NCI-H748 (cell line): ENCODE measurements at regions not wholly inside any gene's neighbourhood (a gene's known extent, or its start where the extent isn't known, plus 50 kb on each side); places are given as distances from the start of the nearest gene placed in this dataset.
A peak's percentile ranks its signal among the peaks of the same experiment; 100 is the strongest.

Experiments
- DNase-seq: peaks from one replicate; lab custom pipeline; 2025; ENCODE audit not compliant: unreplicated experiment; lab: John Stamatoyannopoulos, UW

DNA sequence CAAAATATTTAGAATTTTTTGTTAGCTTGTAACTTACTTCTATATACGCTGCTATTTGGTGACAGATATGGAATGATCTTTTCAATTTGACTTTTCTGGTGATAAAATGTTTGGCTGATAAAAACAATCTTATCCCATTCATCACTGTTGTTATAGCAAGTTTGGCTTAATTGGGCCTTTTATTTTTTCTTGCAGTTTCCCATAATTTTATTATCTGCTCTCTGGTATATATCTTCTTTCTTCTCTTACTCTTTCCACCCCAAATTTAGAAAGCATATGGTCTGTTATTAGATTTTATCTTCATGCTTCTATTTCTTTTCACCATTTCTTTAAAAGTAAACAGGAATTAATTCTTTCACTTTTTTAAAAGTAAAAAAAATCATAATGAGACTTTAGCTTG lies 474.4 kb downstream of the TLE1 start:
- DNase-seq: no peak

DNA sequence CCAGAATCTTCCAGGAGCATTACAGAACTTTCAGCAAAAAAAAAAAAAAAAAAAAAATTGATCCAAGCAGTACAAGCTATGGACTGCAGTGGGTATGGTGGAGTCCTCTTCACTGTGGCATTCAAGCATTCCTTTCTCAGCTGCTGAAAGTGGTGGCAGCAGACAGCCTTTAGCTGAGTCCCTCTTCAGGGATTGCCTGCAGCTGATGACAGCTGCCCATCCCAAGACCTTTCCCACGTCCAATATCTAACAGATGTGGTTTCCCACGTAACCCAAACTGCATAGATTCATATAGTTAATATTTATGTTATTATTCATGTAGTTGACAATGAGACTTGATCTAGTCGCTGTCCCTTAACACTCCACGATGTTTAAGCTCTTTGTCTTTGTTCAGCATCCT lies 475.9 kb downstream of the TLE1 start:
- no peak for DNase-seq

DNA sequence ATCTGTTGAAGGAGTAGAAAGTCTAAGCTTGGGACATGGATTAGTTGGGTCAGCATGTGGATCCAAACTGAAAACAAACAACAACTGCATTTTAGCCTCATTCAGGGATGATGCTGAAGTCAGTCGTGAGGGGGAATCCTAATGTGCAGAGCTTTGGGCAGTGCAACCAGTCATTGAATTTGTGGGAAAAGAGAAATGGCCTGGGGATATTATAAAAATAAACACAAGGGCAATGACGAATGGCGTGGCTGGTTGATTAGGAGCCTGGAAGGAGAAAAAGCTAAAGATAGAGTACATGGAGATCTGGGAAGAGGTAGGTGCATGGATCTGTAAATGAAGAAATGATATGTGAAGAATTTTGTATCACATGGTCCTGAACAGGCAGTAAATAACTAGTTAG lies 477.6 kb downstream of the TLE1 start:
- no peak for DNase-seq

DNA sequence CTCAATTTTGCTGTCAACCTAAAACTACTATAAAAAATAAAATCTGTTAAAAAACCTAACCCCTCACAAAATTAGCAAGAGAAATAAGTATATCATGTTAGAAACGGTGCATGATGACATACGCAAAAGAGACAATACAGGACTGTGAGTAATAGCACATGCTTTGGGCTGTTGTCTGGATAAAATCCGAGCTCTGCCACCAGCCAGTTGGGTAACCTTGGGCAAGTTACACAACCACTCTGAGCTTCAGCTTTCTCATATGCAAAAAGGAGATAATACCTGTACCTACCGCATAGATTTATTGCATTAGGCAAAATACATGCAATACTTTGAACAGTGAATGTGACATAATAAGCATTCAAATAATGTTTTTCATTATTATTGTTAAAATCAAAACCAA lies 481.7 kb downstream of the TLE1 start:
- no peak for DNase-seq

DNA sequence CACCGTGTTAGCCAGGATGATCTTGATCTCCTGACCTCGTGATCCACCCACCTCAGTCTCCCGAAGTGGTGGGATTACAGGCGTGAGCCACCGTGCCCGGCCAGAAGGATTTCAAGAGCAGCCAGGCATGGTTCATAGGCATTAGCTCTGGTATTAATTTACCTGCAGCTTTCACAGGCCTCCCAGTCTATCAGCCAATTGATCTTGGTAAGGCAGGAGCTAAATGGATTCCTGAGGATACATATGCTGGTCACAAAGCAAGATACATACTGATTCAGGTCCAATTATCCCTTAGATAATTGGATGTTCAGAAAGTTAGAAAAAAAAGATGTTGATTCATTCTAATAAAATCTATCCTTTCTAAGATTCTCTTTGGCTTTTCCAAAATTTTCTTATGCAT lies 487.1 kb downstream of the TLE1 start:
- DNase-seq: no peak

DNA sequence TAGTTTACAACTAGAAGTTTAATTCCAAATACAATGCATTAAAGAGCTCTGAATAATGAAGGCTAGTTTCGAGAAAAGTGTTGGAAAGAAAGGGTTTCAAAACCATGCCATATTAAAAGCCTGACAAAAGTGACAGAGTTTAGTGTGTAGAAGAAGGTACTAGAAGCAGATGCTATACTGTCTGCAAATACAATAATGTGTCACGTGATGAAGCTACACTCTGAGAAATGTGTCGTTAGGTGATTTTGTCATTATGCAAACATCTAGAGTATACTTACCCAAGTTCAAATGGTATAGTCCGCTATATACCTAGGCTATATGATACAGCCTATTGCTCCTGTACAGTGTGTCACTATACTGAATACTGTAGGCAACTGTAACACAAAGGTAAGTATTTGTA lies 494.1 kb downstream of the TLE1 start:
- DNase-seq: no peak

DNA sequence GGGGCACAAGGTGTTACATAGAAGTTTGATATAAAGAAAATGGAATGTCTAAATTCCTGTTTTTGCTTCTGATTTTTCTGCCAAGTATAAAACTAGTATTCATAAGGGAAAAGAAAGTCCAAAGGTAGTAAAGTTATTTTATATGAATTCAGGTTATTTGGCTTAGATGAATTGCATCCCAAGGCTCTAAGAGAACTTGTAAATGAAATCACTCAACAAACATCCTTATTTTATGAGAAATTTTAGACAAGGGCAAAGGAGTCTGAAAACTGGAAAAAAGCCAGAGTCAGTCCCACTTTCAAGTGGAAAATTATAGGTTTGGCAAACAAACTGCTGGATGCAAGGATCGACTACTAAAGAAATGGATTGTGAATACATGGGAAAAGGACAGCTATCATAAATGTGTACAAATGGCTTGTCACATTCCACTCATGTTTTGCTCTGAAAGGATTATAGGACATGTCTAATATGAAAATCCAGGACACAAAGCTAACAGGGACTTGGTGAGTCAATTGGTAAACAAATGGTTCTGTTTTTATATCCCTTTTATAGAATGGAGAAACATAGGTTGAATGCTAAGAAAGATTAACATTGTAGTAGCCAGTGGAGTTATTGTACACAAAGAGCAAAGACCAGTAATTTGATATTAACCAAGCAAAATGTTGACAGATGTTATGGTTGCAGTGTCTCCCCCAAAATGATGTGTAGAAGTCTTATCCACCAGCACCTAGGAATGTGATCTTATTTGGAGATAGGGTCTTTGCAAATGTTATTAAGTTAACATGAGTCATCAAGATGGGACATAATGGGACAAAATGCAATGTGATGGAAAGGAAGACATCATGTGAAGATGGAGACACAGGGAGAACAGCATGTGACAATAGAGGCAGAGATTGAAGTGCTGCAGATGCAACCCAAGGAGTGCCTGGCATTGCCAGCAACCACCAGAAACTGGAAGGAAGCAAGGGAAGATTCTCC lies 495.7 kb downstream of the TLE1 start:
- DNase-seq: peak; percentile 46

DNA sequence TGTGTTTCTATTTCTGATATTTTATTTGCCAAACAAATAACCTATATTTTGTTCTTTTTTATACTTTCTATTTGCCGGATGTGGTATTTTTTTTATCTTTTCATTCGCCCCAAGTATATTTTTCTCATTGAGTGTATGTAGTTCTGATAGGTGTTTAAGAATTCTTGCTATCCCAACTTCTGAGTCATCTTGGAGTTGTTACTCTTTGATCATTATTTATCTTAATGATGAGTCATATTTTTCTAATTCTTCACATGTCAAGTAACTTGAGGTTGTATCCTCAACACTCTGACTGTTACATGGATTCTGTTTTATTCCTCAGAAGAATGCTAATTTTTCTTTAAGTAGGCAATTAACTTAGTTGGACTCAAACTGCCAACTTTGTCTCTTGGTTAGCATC lies 498.1 kb downstream of the TLE1 start:
- no peak for DNase-seq

DNA sequence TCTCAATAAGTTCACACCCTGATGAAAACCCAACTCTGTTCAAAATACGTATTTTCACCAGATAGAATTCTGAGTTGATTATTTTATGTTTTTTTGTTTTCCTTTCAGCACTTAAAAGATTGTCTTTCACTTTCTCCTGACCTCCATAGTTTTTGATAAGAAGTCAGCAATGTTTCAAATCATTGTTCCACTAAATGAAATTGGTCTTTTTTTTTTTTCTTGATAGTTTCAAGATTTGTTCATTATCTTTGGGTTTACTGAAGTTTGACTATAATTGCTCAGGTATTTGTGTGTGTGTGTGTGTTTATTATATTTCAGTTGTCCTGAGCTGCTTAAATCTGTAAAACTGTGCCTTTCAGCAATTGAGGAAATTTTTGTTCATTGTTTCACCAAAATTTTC lies 498.7 kb downstream of the TLE1 start:
- no peak for DNase-seq

DNA sequence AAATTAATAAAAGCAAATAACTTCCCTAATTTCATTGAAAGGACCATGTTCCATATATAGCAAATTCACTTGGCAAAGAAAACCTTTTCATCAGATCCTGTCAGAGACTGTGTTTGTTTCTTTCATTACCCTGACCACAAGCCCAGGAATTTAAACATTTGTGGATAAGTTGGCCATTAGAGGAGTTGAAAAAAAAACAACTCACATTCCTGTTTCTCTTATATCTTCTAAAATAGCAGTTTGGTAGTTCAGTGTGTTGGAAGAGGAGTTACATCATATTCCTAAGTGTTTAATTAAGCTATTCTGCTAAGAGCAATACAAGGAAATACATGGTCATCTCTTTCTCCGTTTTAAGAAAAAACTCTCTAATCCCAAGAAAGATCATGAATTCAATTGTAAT lies 505.6 kb downstream of the TLE1 start:
- no peak for DNase-seq

DNA sequence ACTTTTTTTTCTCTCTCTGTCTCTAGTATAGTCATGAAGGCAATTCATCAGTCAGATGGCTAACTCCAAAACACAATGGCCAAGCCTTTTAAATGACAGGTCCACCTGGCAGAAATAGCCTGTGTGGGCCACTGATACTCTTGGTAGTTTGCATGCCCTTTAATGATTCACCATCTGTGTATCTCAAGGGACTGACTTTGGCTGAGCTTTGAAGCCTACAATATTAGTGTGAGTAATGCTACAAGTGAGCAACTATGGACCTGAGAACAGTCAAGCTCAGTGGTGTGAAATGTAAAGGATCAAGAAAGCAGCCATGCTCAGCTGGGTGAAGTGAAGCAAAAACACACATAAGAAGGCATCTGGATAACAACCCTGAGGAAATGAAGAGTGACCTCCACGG lies 506.9 kb downstream of the TLE1 start:
- no peak for DNase-seq

DNA sequence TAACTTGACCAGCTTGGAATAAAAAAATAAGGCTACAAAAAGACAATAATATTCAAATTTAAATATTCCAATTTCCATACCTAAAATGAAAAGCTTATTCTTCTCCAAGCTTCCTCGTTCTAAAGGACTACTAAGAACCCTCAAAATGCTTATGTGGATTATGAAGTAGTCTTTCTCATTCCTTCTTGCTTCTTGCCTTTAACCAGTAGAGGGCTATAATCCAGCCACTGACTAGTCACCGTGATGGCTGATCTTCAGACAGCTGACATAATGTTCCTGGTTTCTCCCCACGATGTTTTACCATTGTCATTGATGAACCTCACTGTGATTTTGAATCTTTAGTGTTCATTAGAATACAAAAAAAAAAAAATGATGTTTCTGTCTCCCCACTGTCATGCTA lies 515.3 kb downstream of the TLE1 start:
- no peak for DNase-seq

DNA sequence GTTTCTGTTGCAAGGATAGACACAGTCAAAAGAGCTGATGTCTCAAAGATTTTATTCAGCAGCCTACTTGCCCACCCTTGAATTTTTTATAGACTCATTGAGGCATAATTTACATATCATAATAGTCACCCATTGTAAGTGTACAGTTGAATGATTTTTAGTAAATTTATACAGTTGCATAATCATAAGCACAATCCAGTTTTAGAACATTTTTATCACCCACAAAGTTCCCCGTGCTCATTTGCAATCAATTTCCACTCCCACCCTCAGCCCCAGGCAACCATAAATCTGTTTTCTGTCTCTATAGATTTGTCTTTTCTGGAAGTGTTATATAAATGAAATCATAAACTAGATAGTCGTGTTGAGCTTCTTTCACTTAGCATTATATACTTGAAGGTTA lies 517.7 kb downstream of the TLE1 start:
- DNase-seq: no peak

DNA sequence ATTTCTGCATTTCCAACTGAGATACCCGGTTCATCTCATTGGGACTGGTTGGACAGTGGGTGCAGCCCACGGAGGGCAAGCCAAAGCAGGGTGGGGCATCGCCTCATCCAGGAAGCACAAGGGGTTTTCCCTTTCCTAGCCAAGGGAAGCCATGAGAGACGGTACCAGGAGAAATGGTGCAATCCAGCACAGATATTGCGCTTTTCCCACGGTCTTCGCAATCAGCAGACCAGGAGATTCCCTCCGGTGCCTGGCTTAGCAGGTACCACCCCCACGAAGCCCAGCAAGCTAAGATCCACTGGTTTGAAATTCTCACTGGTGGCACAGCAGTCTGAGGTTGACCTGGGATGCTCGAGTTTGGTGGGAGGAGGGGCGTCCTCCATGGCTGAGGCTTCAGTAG lies 527.0 kb downstream of the TLE1 start:
- DNase-seq: no peak

DNA sequence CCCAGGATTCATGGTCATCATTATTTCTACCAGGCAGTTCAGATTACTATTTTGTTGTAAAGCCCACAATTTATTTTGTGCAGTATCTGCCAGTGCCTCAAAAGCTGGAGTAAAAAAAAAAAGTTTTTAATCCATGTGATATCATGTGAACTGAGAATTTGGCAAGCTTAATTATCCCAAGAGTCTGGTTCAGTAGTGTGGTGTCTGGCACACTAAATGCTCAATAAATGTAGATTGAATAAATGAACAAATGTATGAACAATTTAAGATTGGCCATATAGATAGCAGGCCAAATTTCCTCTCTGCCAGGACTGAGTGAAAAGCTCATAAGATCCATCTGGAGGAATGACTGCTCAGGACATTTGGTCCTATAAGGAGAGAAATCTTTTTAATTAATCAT lies 533.0 kb downstream of the TLE1 start:
- DNase-seq: no peak

DNA sequence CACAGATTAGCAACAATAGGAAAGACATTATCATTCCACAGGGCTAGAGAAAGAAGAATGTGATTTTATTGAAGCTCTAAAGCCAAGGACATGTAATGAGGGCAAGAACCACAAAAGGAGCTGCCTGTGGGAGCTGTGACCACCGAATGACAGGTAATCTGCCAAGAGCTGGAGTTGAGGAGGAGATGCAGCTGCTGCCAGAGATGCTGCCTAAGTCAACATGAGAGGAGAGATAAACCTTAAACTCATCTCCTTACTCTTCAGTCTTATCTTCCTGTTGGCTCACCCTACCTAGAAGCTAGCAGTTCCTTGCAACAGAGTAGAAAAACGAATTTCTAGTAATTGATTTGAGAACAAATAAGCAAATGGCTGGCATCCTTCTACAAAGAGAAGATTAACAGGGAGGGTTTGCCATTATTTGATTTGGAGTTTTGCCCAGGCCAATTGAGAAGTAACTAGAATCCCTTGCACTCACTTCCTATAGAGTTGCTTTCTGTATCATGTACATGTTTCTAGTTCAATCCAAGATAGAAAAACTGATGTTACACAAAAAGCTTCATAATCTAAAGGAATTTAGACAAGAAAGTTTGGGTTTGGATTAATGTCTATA lies 539.2 kb downstream of the TLE1 start:
- DNase-seq: peak; percentile 87

DNA sequence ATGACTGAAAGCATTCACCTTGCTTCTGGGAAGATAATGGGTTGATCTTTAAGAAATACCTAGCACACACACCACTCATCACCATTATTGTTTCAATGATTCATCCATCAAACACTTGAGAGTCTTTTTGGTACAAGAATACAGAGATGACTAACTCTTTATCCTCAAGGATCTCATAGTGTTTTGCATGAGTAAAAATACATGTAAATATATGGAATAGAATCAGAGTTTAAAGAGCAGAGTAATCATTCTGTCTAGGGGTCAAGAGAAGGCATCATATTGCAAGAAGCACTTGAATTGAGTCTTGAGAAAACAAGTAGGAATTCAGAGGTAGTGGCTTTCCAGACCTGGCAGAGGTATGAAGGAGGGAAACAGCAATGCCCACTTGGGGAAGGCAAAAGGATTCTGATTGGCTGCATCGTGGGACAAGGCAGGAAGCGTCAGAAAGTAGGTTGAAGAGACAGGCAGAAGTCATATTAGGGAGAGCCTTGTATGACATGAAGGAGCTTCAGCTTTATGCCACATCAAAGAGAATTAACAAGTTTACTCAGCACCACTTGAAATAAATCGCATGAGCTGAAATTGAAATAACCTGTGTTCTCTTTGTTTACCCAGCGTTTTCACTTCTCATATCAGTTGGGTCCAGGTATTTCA lies 542.5 kb downstream of the TLE1 start:
- DNase-seq: no peak

DNA sequence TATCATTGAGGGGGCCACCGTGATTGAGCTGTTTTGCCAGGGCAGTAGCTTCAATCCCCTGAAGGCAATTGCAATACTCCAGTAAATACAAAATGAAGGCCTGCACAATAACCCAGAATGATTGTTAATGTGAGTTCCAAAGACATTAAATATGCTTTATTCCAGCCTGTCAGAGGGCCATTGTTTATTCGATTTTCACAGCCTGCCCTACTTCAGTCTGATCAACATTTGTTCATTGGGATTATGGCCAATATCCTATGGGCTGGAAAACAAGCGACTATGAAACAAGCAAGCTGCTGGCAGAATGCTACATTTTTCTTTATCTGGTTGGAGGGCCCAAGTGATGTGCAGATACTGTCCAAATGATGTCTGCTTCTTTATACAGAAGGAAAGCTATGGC lies 543.1 kb downstream of the TLE1 start:
- no peak for DNase-seq

DNA sequence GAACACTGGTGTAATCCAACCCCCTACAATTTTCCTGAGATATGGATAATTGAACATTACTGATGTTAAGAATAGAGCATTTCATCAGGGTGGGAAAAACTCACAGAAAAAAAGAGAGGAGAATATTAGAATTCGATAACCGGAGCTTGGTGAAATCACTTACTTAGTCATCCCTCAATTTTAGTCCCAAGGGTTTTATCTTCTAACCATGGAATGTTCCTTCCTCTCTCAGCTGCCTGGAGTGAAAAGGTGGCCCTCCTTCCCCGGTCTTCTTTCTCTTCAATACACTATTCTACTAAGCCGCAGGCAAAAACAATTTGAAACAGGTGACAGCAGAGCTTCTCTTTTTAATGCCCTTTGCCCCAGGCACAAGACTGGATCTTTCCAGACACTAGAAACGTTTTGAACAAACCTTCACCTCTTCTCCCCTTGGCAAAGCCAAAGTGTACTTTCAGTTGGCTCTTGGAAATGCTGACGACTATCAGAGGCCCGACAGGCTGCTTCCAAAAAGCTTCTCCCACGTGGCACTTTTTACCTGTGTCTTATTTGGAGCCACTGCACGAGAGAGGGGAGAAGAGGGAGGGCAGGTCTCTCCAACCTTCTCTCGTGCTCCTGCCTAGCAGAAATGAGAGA lies 543.9 kb downstream of the TLE1 start:
- DNase-seq: no peak

DNA sequence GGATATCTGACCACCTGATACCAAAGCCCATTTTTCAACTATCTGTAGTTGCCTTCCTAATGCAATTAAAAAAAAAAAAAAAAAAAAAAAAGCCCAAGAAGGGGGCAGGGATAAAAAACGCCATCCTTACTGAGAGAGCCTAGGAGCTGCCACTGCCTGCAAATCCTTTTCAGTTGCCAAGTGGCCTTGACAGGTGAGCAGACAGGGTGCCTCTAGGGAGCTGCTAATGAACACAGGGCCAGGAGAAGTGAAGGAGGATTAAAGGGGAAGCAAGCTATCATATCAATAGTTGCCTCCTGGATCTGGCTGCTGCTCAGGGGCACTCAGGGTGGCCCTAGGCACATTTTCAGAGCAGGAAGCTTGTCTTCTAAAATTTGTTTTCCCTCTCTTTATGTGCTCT lies 547.4 kb downstream of the TLE1 start:
- no peak for DNase-seq

DNA sequence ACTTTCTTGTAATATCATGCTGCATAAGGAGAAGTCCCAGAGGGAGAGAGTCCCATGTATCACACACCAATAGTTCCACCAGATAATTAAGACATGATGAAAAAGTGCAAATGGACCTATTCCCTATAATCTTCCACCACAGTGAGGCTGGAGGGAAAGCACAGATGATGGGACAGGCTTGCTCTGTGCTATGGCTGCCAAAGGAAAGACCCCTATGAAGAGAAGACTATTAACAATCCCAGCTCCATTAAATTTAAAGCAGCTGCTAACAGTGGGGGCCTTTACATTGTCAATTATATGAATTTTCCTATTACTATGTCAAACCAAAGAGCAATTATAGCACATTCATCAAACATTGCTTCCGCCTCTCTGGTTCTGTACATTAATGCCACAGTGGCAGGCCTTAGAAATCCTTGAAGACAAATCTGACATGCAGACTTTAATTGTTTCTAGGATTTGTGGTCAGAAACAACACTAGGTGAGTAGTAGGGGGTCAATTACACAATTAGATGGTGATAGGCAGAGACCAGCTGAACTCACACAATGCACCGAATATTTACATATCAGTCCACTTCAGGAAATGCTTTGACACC lies 551.3 kb downstream of the TLE1 start:
- DNase-seq: peak; percentile 67
